MM.1S (cell line): ENCODE measurements at regions not wholly inside any gene's neighbourhood (a gene's known extent, or its start where the extent isn't known, plus 50 kb on each side); places are given as distances from the start of the nearest gene placed in this dataset.

Source experiments
- EZH2 ChIP-seq: fragments of 300-600 bp; sonication (generic); optimal IDR thresholded peaks from 2 replicates; pipeline ENCODE3; 2017; ENCODE audit warnings: low read depth, mild to moderate bottlenecking, antibody characterized with exemption, low read length, mixed read lengths
- EZH2phosphoT487 ChIP-seq: fragments of 300-600 bp; sonication (generic); IDR thresholded peaks from 2 replicates; pipeline ENCODE4 v1.6.1; 2018; ENCODE audit warnings: antibody characterized with exemption, low read length
- TF ChIP-seq, protein P1 (sequence below): fragments of 300-600 bp; sonication (generic); IDR thresholded peaks from 2 replicates; pipeline ENCODE4 v1.5.1; 2016; ENCODE audit warnings: antibody characterized with exemption, low read length, mixed read lengths

- TF ChIP-seq, protein P1, sequence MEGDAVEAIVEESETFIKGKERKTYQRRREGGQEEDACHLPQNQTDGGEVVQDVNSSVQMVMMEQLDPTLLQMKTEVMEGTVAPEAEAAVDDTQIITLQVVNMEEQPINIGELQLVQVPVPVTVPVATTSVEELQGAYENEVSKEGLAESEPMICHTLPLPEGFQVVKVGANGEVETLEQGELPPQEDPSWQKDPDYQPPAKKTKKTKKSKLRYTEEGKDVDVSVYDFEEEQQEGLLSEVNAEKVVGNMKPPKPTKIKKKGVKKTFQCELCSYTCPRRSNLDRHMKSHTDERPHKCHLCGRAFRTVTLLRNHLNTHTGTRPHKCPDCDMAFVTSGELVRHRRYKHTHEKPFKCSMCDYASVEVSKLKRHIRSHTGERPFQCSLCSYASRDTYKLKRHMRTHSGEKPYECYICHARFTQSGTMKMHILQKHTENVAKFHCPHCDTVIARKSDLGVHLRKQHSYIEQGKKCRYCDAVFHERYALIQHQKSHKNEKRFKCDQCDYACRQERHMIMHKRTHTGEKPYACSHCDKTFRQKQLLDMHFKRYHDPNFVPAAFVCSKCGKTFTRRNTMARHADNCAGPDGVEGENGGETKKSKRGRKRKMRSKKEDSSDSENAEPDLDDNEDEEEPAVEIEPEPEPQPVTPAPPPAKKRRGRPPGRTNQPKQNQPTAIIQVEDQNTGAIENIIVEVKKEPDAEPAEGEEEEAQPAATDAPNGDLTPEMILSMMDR = no peak
- TF ChIP-seq EZH2 (no peak), EZH2phosphoT487 (no peak)
Observed at GRCh38 chr13:109412283-109412901, 374.0 kb downstream of the IRS2 start.
